Suprapubic skin (tissue), 4 donors: ENCODE measurements at regions not wholly inside any gene's neighbourhood (a gene's known extent, or its start where the extent isn't known, plus 50 kb on each side); places are given as distances from the start of the nearest gene placed in this dataset.

ENCODE experiments used
- DNase-seq, 2 donors: peaks; one replicate each; pipeline ENCODE4 v3.0.0-alpha.2; 2019; ENCODE audit warnings: low spot score in 2 of 2
- H3K27ac ChIP-seq: fragments of 200-600 bp; sonication (generic); one replicate; pipeline ENCODE4 v1.5.1; 2019
- H3K27me3 ChIP-seq: fragments of 200-600 bp; sonication (generic); one replicate; pipeline ENCODE4 v1.5.1; 2019
- H3K36me3 ChIP-seq: fragments of 200-600 bp; sonication (generic); one replicate; pipeline ENCODE4 v1.5.1; 2019
- H3K4me1 ChIP-seq: fragments of 200-600 bp; sonication (generic); one replicate; pipeline ENCODE4 v1.5.1; 2019
- H3K4me3 ChIP-seq: fragments of 200-600 bp; sonication (generic); one replicate; pipeline ENCODE4 v1.5.1; 2019; ENCODE audit warnings: mild to moderate bottlenecking
- H3K9me3 ChIP-seq: fragments of 200-600 bp; sonication (generic); one replicate; pipeline ENCODE4 v1.5.1; 2019
- CTCF ChIP-seq, 2 donors: fragments of 200-600 bp in 1 of 2; fragments of 450-650 bp in 1 of 2; sonication (generic) in 1 of 2; IDR thresholded peaks; one replicate each; pipeline ENCODE4 v1.5.1; 2016 to 2019; ENCODE audit warnings: antibody characterized with exemption in 2 of 2, mild to moderate bottlenecking in 1 of 2, moderate library complexity in 1 of 2
- EP300 ChIP-seq: sonication (generic); formaldehyde crosslinking; IDR thresholded peaks from one replicate; pipeline ENCODE4 v1.6.1; 2017; ENCODE audit warnings: antibody characterized with exemption
- POLR2A ChIP-seq, 2 donors: fragments of 450-650 bp; IDR thresholded peaks; one replicate each; pipeline ENCODE4 v1.6.1; 2017; ENCODE audit warnings: antibody characterized with exemption in 2 of 2, mild to moderate bottlenecking in 2 of 2, moderate library complexity in 2 of 2
- POLR2AphosphoS5 ChIP-seq, 3 donors: sonication (generic); formaldehyde crosslinking; IDR thresholded peaks; one replicate each; pipeline ENCODE4 v1.6.1; 2017; ENCODE audit warnings: antibody characterized with exemption in 3 of 3
- WGBS: methylation state at CpG from one replicate; pipeline ENCODE4 v1.1.5; 2018; 5-methylcytosine and 5-hydroxymethylcytosine counted together

DNA sequence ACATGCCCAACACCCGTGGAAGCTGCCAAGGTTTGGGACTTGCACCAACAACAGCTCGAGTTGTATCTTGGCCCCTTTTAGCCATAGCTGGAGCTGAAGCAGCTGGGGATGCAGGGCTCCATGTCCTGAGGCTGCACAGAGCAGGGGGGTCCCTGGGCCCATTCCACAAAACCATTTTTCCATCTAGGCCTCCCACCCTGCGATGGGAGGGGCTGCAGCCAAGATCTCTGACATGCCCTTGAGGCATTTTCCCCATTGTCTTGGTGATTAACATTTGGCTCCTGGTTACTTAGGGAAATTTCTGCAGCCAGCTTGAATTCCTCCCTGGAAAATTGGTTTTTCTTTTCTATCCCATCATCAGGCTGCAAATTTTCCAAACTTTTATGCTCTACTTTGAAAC lies 637.8 kb upstream of the VSTM2A start:
- no peak for DNase-seq
- 55% methylated on average over 2 of the region's 3 CpGs for WGBS
- no peaks in the 10 kb centered on the region for H3K27me3 ChIP-seq
- TF ChIP-seq CTCF (IDR thresholded peaks at IDR 0.05) = no peak
- TF ChIP-seq POLR2A (IDR thresholded peaks at IDR 0.05) = no peak
- no peak for TF ChIP-seq POLR2AphosphoS5 (IDR thresholded peaks at IDR 0.05)
- TF ChIP-seq EP300 = no peak
- no peaks in the 10 kb centered on the region for H3K36me3 ChIP-seq
- H3K4me1 ChIP-seq = no peaks in the 10 kb centered on the region
- no peak overlapping the region for H3K27ac ChIP-seq
- no peaks in the 10 kb centered on the region for H3K9me3 ChIP-seq
- H3K4me3 ChIP-seq = no peak overlapping the region

DNA sequence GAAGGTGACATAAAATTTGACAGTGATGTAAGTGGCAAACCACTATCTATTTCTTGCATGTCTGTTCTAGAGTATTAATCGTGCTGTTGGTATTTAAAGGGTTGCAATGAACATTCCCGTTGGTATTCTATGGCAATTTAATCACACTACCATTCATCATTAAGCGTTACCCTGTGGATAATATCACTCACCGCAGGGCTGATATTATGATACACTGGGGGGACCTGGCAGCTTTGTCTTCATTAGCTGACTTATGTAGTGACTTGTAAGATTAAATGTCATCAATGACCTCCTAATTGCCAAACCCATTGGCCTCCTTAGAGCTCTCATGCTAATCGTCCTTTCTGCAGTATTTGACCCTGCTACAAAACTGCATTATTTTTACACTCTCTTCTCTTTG lies 624.5 kb upstream of the VSTM2A start:
- WGBS = 81% methylated on average over 5 of the region's 5 CpGs
- H3K4me1 ChIP-seq = no peaks in the 10 kb centered on the region
- no peak overlapping the region for H3K27ac ChIP-seq
- H3K9me3 ChIP-seq = no peaks in the 10 kb centered on the region
- no peak overlapping the region for H3K4me3 ChIP-seq
- DNase-seq = no peak
- TF ChIP-seq EP300 (no peak), POLR2AphosphoS5 (IDR thresholded peaks at IDR 0.05) (no peak), CTCF (IDR thresholded peaks at IDR 0.05) (no peak), POLR2A (IDR thresholded peaks at IDR 0.05) (no peak)
- no peaks in the 10 kb centered on the region for H3K36me3 ChIP-seq
- no peaks in the 10 kb centered on the region for H3K27me3 ChIP-seq

- no peak for DNase-seq
- no peak for TF ChIP-seq POLR2A (IDR thresholded peaks at IDR 0.05)
- no peak for TF ChIP-seq EP300
- no peak for TF ChIP-seq CTCF (IDR thresholded peaks at IDR 0.05)
- TF ChIP-seq POLR2AphosphoS5 (IDR thresholded peaks at IDR 0.05) = no peak
- no peaks in the 10 kb centered on the region for H3K27me3 ChIP-seq
- no peak overlapping the region for H3K27ac ChIP-seq
- no peaks in the 10 kb centered on the region for H3K36me3 ChIP-seq
- no peak overlapping the region for H3K4me3 ChIP-seq
- H3K4me1 ChIP-seq = no peaks in the 10 kb centered on the region
- 85% methylated on average over 5 of the region's 5 CpGs for WGBS
- H3K9me3 ChIP-seq = no peaks in the 10 kb centered on the region
Measured at GRCh38 chr7:53920011-53920410, 622.2 kb upstream of the VSTM2A start.

GRCh38 chr7:53940483-53940882 lies 601.7 kb upstream of the VSTM2A start:
- Histone ChIP-seq H3K27ac (no peak overlapping the region), H3K36me3 (no peaks in the 10 kb centered on the region), H3K27me3 (no peaks in the 10 kb centered on the region), H3K4me1 (no peaks in the 10 kb centered on the region), H3K9me3 (no peaks in the 10 kb centered on the region), H3K4me3 (no peak overlapping the region)
- 96% methylated on average over 3 of the region's 3 CpGs for WGBS
- no peak for TF ChIP-seq POLR2A (IDR thresholded peaks at IDR 0.05)
- no peak for DNase-seq

- no peaks in the 10 kb centered on the region for H3K36me3 ChIP-seq
- no peak overlapping the region for H3K4me3 ChIP-seq
- TF ChIP-seq CTCF (IDR thresholded peaks at IDR 0.05) (no peak), POLR2AphosphoS5 (IDR thresholded peaks at IDR 0.05) (no peak), EP300 (no peak), POLR2A (IDR thresholded peaks at IDR 0.05) (no peak)
- 75% methylated on average over 6 of the region's 6 CpGs for WGBS
- no peaks in the 10 kb centered on the region for H3K27me3 ChIP-seq
- no peak for DNase-seq
- no peaks in the 10 kb centered on the region for H3K4me1 ChIP-seq
- no peak overlapping the region for H3K27ac ChIP-seq
- H3K9me3 ChIP-seq = no peaks in the 10 kb centered on the region
Measured at GRCh38 chr7:53947732-53948131, 594.4 kb upstream of the VSTM2A start.

DNA sequence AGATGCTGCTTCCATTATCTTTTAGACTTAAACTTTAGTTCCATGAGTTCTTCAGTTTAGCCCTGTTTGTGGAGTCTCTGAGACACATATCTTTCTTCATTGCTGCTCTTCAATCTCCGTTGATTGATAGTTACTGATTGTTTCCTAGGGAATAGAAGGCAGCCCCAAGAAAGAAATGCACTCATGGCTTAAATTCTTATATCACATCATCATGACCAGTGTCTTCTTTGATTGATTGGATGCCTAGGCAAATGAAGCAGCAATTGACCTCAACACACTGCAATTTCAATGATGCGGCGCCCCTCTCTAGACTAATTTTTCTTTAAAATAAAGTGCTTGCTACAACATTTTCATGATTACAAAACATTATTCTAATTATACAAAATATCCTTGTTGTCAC lies 576.5 kb upstream of the VSTM2A start:
- Histone ChIP-seq H3K27ac (no peak overlapping the region), H3K4me1 (no peaks in the 10 kb centered on the region), H3K27me3 (no peaks in the 10 kb centered on the region), H3K9me3 (no peaks in the 10 kb centered on the region), H3K36me3 (no peaks in the 10 kb centered on the region), H3K4me3 (no peak overlapping the region)
- TF ChIP-seq EP300 = no peak
- no peak for TF ChIP-seq POLR2A (IDR thresholded peaks at IDR 0.05)
- TF ChIP-seq POLR2AphosphoS5 (IDR thresholded peaks at IDR 0.05) = no peak
- no peak for TF ChIP-seq CTCF (IDR thresholded peaks at IDR 0.05)
- DNase-seq = no peak
- 82% methylated on average over 3 of the region's 3 CpGs for WGBS
